ENCODE measurements at regions not wholly inside any gene's neighbourhood (a gene's known extent, or its start where the extent isn't known, plus 50 kb on each side); places are given as distances from the start of the nearest gene placed in this dataset.

DNA sequence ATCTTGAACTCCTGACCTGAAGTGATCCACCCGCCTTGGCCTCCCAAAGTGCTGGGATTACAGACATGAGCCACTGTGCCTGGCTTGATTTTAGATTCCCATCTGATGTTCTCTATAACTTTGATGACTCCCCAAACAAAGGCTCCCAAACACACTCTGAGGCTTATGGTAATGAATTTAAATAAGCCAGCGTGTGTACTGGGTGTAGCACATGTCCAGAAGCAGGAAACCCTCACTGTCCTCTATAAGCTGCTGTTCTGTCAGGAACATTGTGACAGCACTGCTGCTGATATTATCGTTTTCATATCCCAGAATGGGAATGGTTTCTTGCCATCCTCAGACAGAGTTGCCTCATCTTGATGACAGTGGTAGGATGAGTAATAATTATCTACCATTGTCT lies 54.1 kb upstream of the SALL4 start:
- TF ChIP-seq, protein P1, sequence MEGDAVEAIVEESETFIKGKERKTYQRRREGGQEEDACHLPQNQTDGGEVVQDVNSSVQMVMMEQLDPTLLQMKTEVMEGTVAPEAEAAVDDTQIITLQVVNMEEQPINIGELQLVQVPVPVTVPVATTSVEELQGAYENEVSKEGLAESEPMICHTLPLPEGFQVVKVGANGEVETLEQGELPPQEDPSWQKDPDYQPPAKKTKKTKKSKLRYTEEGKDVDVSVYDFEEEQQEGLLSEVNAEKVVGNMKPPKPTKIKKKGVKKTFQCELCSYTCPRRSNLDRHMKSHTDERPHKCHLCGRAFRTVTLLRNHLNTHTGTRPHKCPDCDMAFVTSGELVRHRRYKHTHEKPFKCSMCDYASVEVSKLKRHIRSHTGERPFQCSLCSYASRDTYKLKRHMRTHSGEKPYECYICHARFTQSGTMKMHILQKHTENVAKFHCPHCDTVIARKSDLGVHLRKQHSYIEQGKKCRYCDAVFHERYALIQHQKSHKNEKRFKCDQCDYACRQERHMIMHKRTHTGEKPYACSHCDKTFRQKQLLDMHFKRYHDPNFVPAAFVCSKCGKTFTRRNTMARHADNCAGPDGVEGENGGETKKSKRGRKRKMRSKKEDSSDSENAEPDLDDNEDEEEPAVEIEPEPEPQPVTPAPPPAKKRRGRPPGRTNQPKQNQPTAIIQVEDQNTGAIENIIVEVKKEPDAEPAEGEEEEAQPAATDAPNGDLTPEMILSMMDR (IDR thresholded peaks at IDR 0.05; ENCODE audit: borderline replicate concordance, extremely low read depth, low read length, poor library complexity, severe bottlenecking): no peak
- no peak for TF ChIP-seq EZH2 (IDR thresholded peaks at IDR 0.05; ENCODE audit: borderline replicate concordance, low read depth, low read length, severe bottlenecking)

Data from DND-41 (cell line).